Bronchial epithelial cell (primary cell): ENCODE measurements at regions not wholly inside any gene's neighbourhood (a gene's known extent, or its start where the extent isn't known, plus 50 kb on each side); places are given as distances from the start of the nearest gene placed in this dataset.

ENCODE experiments used
- DNase-seq: peaks from one replicate; pipeline ENCODE4 v3.0.0-alpha.2; 2010; ENCODE audit warnings: low read depth
- FAIRE-seq: peaks from 2 replicates; lab custom pipeline; 2011; peaks lifted over from hg19 to GRCh38; lab: Jason Lieb, UNC
- H3K27me3 ChIP-seq: 2 replicates; pipeline ENCODE4 v1.5.1; 2011; ENCODE audit warnings: low read length; ENCODE audit not compliant: control insufficient read depth, insufficient read depth
- H3K36me3 ChIP-seq: 2 replicates; pipeline ENCODE4 v1.5.1; 2011; ENCODE audit warnings: low read length; ENCODE audit not compliant: control insufficient read depth, insufficient read depth
- H3K4me3 ChIP-seq: 2 replicates; pipeline ENCODE4 v1.5.1; 2011; ENCODE audit warnings: mild to moderate bottlenecking, low read depth, low read length, control low read depth
- TF ChIP-seq, protein P1 (sequence below): IDR thresholded peaks from 2 replicates; pipeline ENCODE4 v1.5.1; 2011; ENCODE audit warnings: mild to moderate bottlenecking, moderate library complexity, low read length, control low read depth, inconsistent platforms; ENCODE audit not compliant: insufficient read depth, severe bottlenecking

DNA sequence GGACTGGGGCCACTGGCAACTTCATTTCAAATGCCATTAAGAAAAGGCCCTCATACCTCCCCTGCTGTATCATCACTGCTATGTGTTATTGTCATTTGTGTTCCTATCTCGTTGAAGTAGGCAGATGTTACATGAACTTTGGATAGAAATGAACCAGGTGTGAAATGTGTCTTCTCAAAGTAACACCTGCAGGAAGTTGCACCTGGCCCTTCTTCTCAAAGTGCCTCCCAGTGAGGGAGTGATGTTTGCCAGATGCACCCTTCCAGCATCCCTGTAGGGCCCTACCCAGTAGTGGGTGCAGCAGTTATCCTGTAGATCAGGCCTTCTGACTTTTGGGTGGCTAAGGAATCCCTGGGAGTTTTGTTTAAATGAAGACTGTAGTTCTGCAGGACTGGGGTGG lies 197.7 kb upstream of the CTNNB1 start:
- no peak overlapping the region for H3K4me3 ChIP-seq
- no peak for FAIRE-seq
- DNase-seq: no peak
- no peaks in the 10 kb centered on the region for H3K27me3 ChIP-seq
- TF ChIP-seq, protein P1, sequence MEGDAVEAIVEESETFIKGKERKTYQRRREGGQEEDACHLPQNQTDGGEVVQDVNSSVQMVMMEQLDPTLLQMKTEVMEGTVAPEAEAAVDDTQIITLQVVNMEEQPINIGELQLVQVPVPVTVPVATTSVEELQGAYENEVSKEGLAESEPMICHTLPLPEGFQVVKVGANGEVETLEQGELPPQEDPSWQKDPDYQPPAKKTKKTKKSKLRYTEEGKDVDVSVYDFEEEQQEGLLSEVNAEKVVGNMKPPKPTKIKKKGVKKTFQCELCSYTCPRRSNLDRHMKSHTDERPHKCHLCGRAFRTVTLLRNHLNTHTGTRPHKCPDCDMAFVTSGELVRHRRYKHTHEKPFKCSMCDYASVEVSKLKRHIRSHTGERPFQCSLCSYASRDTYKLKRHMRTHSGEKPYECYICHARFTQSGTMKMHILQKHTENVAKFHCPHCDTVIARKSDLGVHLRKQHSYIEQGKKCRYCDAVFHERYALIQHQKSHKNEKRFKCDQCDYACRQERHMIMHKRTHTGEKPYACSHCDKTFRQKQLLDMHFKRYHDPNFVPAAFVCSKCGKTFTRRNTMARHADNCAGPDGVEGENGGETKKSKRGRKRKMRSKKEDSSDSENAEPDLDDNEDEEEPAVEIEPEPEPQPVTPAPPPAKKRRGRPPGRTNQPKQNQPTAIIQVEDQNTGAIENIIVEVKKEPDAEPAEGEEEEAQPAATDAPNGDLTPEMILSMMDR: no peak
- H3K36me3 ChIP-seq: no peaks in the 10 kb centered on the region

DNA sequence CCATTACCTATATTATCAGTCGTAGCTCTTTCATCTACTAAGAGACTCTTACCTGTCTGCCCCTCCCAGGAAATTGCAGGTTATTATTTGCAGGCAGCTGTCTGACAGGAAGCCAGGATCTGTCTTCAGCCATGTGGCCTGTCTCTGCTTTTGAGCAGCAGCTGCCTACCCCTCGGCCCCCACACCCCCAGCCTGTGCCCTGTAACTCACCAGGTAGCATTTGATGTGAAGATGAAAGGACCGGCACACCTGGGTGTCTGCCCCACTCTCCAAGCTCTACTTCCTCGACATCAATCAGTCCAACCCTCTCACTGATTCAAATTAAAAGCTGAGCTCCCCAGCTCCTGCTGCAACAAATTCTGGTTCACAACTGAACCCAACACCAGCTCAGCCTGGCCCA lies 197.2 kb upstream of the CTNNB1 start:
- DNase-seq (no peak), FAIRE-seq (peak; percentile 13)
- no peaks in the 10 kb centered on the region for H3K27me3 ChIP-seq
- H3K4me3 ChIP-seq: no peak overlapping the region
- TF ChIP-seq, protein P1: no peak
- H3K36me3 ChIP-seq: no peaks in the 10 kb centered on the region

DNA sequence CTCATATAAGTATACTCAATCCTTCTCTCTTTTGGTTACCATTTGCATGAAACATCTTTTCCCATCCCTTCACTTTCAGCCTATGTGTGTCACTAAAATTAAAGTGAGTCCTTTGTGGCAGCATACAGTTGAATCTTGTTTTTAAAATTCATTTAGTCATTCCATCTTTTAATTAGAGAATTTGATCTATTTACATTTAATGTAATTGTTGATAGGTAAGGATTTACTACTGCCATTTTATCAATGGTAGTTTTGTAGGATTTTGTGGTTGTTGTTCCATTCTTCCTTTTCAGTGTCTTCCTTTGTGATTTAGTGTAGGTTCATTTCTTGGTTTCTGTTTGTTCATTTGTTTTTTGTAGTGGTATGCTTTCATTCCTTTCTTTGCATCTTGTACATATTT lies 191.9 kb upstream of the CTNNB1 start:
- no peaks in the 10 kb centered on the region for H3K36me3 ChIP-seq
- DNase-seq: no peak
- TF ChIP-seq, protein P1: no peak
- FAIRE-seq: no peak
- no peak overlapping the region for H3K4me3 ChIP-seq
- no peaks in the 10 kb centered on the region for H3K27me3 ChIP-seq

DNA sequence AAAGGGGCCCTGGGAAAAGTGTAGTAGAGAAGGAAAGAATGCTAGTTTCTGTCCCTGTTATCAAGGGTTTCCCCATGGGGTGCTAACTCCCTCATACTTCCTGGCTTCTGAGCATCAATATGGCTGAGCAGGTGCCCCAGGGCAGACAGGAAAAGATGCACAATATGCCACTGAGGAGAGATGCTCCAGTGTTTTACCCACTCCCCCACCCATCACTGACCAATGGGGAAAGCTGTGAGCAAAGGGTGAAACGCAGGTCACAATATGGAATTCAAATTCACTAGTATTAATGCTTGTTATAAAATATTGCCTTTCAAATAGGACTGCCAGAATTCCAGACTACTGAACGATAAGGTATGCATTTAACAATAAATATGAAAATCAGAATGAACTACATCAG lies 187.5 kb upstream of the CTNNB1 start:
- no peak overlapping the region for H3K4me3 ChIP-seq
- no peaks in the 10 kb centered on the region for H3K27me3 ChIP-seq
- FAIRE-seq (no peak), DNase-seq (no peak)
- TF ChIP-seq, protein P1: no peak
- H3K36me3 ChIP-seq: no peaks in the 10 kb centered on the region

DNA sequence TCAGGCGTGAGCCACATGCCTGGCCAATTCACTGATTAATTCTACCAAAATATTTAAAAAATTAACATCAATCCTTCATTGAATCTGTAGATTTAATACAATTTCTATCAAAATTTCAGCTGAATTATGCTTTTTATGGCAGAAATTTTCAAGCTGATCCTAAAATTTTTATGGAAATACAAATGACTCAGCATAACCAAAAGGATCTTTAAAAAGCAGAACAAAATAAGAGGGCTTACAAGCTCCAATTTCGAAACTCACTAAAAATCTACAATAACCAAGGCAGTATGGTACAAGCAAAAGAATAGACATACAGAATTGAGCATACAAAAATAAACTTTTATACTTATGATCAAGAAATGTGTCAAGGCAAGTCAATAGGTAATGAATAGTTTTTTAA lies 180.4 kb upstream of the CTNNB1 start:
- TF ChIP-seq, protein P1: no peak
- no peaks in the 10 kb centered on the region for H3K27me3 ChIP-seq
- no peak for FAIRE-seq
- H3K36me3 ChIP-seq: no peaks in the 10 kb centered on the region
- DNase-seq: no peak
- H3K4me3 ChIP-seq: no peak overlapping the region
